ENCODE measurements at regions not wholly inside any gene's neighbourhood (a gene's known extent, or its start where the extent isn't known, plus 50 kb on each side); places are given as distances from the start of the nearest gene placed in this dataset.
"Not testable (repeated sequence)": the region's sequence is repeated elsewhere in the genome, so short reads cannot be mapped to it uniquely, and the experiment has no call there.

DNA sequence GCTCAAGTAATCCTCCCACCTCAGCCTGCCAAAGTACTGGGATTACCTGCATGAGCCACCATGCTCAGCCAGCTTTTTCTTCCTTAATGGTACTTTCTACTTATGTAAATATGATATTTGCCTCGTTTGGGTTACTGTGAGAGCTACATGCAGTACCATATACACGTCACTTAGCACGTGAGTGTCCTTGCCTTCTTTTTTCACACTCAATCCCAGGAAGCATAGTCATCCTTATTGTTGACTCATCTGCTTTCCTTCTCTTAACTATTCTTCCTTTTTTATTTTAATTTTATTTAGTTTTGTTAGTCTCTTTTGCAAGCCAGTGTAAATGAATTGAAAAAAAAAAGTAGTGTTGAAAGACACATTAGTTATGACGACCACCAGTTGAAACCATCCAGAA, 205.9 kb downstream of the HIPK3 start:
- no peak for DNase-seq (ENCODE audit: low spot score)

DNA sequence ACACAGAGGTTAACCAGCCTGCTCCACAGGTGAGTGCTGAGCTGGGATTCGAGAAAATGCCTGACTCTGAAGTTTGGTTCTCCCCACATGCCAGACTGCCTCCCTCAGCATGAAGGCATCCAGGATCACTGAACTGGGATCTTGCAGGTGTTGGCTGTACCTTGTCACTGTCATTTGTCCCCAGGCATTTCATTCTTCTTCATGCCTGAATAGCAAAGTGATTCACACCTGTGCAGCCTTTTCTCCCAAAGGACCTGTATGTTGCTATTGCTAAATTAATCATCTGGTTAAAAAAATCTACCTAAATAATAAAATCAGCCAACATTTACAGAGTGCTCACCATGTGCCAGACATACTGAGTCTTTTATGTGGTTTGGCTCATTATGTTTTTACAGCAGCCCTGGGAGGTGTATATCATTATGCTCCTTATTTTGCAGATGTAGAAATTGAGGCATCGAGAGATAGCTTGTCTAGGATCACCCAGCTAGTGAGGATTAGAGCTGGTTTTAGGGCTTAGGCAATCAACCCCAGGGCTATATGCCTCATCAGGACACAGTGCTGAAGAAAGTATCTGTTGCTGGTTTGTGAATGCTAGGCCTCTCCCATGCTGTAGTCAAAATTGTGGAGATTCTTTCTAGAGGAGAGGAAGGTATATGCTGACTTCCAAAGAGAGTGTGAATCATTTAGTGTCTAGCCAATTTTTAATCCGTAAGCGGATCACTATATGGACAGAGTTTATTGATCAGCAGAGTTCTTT, 204.4 kb downstream of the HIPK3 start:
- DNase-seq (ENCODE audit: low spot score): no peak

DNA sequence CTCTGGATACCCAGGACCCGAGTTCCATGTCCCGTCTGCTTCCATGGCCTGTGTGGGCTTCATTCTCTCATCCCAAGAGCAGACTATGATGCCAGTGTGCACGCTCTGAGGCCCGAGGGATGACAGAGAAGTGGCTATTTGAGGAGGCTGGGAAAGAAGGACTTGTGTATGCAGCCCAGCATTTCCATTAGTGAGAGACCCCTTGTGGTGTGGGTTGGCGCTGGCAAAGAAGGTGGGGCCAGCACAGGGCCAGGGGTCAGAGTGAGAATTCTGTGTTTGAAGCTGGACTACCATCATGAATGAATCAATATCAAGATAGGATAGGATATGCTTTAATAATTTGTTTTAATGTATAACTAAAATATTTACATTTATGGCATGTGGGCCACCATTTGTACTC, 200.8 kb downstream of the HIPK3 start:
- no peak for DNase-seq (ENCODE audit: low spot score)

DNA sequence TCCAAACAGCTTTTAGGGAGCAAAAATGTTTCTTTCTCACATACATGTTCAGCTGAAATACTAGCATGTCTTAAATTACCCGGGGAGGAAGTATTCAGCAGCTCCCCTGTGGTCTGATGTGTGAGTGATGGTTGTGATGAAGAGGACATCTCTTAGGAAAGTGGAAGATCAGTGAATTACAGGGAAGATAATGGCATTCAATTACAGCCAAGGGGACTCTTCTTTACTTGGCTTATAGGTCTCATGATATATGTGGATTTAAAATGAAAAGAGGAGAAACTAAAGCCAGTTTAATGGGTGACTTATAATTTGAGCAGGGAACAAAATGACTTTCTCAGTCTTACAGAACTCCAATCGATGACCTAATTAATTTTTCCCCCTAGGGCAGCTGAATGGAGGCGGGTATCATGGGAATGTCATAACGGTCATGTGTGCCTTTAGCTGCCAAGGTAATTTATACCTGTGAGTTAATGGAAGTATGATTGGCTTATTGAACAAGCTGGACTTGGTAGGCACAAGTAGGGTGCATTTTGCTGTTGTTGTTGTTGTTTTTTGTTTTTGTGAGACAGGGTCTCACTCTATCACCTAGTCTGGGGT, 198.8 kb downstream of the HIPK3 start:
- DNase-seq (ENCODE audit: low spot score): no peak

DNA sequence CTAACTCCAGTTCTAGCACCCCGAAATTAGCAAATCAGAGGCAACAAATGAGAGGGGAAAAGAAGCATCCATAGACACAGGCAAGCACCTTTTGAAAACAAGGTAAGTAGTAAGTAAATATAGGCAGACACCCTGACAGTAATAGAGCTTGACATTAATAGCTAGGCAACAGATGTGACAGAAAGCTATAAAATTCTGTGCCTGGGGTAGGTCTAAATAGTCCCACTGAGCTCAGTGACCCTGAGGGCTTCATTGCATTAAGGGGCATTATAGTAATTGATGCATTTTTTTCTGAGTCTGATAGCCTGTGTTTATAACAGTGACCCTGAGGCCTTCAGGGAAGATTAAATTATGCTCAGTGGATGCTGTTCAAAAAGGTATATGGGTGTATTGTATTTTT, 197.1 kb downstream of the HIPK3 start:
- no peak for DNase-seq (ENCODE audit: low spot score)

DNA sequence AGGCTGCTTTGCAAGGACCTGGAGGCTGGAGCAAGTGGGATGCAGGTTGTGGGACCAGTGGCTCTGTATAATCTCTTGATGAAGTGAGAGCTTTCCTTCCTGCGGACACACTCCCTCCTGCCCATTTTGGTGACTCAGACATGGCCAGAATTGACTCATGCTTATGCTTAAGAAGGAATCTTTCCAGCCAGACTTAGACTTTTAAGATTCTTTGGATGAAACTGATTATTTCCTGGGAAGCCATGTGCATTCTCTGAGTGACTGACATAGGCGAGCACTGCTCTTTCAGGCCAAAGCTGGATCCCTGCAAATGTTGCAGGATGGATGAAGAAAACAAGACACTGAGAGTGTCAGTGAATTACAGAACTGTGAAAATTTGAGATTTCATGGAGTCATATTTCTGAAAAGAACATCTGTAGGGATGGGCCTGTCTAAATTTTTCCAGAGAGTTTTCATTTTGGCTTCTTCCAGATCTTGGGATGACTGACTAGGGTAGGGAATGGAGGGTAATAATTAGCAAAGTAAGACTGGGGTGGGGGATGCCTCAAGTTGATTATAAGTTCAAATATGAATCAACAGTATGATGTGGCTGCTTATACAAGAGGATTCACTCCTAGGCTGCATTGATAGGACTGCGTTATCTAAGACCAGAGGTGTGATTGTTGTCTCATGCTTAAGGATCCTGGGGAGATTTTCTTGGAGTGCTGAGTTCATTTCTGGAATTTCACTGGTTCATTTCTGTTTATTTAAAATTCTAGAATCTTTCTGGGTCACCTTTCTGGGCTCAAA, 195.8 kb downstream of the HIPK3 start:
- DNase-seq (ENCODE audit: low spot score): no peak

DNA sequence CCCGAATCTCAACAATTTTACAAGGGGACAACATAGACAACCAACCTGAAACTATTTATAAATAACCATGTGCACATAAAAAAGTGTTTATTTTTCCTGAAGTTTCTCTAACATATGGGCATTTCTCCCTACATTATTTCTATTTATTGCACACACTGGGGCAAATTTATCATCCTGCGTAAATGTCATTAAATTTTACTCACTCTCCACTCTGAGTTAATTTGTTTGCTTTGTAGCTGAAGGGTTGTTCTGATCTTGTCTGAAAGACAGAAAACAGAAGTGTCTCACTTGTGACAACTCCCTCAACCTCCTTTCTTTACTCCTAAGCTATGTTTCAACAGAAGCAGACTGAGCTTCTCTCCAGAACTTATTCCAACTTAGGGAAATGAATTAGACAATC, 194.2 kb downstream of the HIPK3 start:
- no peak for DNase-seq (ENCODE audit: low spot score)

DNA sequence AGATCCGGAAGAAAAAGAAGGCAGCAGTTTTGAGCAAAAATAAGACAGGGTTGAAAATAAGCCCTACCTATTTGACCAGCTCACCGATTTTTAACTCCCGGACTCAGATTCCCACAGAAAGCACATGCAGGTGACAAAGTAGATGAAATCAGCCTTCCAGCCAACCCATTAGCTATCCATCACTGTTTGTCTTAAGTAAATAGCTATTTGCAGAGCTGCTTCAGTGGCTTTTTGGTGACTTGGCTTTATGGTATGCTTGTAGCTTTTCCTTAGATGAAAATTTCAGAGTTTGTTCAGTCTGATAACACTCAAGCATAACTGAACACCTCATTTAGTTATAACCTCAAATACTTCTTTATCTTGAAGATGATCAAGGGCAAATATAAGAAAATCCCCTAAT, 192.6 kb downstream of the HIPK3 start:
- DNase-seq (ENCODE audit: low spot score): no peak

DNA sequence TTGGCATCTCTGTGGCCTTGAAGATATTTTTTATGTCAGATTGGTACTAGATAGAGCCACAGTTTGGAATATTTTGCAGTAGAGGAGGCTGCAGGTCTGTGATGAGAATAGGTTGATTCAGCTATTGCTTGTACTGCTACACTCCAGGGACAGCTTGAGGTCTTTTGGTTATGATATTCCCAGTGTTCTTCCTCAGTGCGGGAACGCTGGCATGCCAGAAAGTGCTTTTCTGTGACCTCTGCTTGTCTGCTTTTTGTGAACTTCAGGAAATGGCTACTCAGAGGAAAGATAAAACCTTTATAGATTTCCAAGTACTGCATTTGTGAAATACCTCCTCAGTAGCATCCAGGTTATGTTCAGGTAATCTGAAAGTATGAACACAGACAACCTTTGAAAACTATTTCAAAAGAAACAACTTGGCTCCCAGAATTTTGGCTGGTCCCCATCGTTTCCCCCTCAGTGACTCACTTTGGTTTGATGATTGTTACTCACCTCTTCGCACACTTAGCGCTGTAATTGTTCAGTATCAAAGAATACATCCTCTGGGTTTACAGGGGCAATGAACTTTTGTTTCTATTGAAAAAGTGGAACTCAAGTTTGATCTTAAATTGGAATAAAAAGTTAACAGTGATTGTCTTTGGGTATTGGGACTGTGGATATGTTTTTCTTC, 191.4 kb downstream of the HIPK3 start:
- no peak for DNase-seq (ENCODE audit: low spot score)

DNA sequence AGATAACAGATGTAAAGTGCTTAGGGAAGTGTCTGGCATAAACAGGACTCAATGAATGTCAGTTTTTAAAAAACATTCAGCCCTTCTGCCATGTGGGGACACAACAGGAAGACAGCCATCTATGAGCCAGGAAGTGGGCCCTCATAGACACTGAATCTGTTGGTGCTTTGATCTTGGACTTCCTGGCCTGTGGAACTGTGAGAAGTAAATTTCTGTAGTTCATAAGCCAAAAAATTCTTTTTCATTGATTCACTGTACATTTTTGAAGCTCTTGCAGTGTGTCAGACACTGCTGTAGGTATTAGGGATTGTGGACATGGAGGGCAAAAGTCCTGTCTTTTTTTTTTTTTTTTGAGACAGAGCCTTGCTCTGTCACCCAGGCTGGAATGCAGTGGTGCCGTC, 188.6 kb downstream of the HIPK3 start:
- DNase-seq (ENCODE audit: low spot score): no peak

DNA sequence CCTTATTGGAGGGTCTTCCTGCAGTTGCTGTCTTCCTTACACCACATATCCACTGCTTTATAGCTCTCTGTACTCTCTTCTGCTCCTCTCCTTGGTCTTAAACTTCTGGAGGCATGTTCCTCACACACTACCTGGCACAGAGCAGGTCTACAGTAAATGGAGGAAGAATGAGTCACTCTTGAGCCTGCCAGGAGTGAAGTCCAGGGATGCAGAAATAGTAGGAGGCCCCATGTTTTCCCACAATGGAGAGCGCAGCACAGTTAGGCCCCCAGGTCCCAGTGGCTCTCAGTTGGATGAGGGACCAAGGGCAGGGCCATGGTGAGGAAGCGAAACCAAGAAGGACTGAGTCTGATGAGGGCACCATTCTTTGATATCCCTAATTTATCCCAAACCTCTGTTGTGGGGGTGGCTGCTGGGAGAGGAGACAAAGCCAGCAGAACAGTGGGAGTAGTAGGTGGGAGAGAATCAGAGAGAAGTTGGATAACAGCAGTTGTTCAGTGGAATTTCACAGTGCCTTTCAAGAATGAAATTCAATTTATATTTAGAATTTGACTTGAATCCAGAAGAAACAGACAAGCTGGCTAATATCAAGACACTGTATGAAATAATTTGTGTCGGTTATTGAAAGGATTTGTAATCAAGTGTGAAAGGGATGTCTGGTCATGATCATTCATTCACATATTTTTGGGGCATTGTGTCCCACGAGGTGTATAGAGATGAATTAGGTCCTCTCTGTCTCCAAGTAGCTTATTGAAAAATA, 187.8 kb downstream of the HIPK3 start:
- no peak for DNase-seq (ENCODE audit: low spot score)

DNA sequence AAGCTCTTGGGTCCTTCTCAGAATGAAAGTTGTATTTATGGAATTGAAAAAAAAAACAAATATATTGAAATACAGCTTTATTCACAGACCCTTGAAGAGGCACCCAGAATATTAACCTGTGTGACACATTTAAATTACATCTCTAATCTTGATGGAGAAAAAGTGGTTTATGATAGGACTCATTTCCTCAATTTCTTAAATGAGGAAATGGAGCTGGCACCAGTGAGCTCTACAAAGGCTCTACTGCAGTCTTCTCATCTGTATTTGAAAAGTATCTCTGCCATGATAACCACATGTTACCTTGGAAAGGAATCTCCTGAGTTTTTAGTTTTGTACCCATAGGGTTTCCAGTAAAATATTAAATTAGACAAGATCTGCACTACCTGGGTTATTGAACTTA, 186.5 kb downstream of the HIPK3 start:
- no peak for DNase-seq (ENCODE audit: low spot score)

DNA sequence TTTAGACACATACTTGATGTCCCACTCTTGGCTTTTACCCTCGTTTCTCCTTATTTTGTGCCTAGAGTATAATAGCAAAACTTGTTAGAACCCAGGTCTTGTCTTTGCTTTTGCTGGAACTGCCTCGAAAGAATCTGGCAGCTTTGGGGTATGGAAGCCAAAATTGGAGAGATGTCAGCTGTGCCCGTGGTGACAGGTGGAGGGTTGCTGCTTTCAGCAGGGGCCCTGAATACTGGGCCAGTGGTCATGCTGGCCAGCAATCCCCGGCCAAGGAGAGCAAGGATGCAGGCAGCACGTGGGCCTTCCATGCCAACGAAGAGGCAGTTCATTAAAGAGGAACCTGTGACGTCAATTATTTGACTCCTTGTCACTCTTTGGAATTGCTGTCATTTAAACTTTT, 181.1 kb downstream of the HIPK3 start:
- no peak for DNase-seq (ENCODE audit: low spot score)

DNA sequence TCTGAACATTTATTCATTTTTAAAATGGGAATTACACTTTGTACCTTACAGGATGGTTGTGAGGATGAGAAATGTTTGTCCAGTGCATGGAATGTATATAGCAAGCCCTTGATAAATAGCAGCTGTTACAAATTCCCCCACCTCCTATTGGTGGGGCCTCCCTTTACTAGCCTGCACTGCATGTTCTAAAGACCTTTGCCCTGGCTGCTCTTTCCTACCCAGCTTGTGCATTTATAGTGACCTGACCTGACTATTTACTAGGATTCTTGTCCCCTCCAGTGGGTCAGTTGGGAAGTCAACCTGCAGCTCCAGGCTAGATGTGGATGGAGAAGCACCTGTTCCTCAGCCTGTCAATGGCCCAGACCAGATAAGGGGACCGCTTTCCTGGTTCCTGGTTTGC, 180.3 kb downstream of the HIPK3 start:
- no peak for DNase-seq (ENCODE audit: low spot score)

DNA sequence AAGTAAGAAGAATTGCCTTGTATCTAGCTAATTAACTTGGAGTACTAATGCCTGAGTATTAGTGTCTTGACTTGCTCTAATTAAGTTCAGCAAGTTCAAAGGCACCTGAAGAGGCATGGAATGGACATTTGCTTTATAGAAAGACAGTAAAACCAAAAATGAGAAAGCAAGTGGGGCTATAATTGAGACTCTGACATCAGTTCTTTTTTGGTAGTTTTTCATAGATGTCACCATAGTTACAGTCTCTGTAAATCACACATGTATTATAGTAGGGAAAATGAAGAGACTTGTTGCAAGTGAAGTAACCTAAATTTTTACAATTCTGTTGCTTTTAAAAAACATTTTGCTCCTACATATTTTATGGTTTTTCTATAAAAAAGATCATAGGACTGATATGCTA, 178.0 kb downstream of the HIPK3 start:
- no peak for DNase-seq (ENCODE audit: low spot score)

DNA sequence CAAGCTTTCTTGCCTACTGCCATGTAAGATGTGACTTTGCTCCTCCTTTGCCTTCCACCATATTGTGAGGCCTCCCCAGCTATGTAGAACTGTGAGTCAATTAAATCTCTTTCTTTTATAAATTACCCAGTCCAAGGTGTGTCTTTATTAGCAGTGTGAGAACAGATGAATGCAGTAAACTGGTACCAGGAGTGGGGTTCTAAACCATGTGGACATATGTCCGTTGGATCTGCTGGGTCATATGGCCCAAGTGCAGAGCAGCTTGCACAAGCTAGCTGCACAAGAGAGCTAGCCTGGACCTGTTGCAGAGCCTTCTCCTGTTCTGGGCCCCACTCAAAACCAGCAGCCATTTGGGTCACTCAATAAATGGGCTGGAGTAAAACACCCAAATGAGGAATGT, 177.1 kb downstream of the HIPK3 start:
- DNase-seq (ENCODE audit: low spot score): no peak

DNA sequence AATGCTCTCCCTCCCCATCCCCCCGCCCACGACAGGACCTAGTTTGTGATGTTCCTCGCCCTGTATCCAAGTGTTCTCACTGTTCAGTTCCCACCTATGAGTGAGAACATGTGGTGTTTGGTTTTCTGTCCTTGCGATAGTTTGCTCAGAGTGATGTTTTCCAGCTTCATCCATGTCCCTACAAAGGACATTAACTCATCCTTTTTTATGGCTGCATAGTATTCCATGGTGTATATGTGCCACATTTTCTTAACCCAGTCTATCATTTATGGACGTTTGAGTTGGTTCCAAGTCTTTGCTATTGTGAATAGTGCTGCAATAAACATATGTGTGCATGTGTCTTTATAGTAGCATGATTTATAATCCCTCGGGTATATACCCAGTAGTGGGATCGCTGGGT, 171.3 kb downstream of the HIPK3 start:
- DNase-seq (ENCODE audit: low spot score): not testable (repeated sequence)

DNA sequence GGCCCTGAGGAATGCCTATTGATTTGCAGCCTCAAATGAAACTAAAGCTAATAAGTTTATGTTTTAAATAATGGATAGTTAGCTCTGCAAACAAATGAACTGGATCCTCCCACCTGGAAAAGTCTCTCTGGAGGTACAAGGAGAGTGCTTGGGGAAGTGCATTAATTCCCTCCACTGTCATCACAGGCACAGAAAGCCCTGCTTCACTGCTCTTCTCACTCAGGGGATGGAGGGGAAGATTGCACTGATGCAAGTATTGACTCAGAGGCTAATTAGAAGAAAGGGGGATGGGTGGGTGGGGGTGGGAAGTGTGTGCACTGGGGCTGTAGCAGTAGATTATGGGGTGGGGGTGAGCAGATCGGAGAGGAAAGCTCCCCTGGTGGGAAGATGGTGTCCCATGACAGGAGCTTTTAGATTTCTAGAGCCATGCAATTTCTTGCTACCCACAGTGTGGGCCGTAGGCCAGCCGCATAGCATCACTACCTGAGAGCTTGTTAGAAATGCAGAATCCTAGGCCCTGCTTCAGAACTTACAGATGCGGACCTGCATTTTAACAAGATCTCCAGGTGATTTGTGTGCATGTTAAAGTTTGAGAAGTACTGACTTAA, 163.9 kb downstream of the HIPK3 start:
- no peak for DNase-seq (ENCODE audit: low spot score)

DNA sequence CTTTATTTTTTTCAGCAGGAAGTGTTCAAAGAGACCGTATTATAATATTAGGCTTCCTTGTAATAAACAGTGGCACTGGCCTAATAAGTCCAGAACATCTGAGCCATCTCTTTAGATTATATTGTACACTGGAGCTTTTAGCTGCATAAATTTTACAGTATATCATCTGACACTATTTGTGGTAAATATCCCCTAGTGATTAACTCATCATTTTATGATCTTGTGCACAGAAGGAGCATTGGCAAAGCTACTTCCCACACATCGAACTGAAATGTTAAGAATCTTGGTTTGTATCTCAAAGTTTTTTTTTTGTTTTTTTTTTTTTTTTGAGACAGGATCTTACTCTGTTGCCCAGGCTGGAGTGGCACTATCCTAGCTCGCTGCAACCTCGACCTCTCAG, 162.7 kb downstream of the HIPK3 start:
- no peak for DNase-seq (ENCODE audit: low spot score)

DNA sequence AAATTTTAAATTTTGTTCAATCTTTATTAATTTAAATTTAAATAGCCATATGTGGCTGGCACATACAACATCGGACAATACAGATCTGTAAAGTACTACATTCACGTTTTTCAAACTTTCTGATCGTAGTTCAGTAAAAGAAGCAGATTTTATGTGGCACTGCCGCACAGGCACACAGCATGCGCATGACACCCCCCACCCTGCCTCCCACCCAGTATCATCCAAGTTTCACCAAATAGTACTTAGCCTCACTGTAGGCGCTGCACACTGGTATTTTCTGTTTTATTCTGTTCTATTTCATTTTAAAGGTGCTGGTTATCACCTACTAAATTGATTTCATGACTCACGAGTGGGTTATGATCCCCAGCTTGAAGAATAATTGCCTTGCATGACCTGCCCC, 159.9 kb downstream of the HIPK3 start:
- DNase-seq (ENCODE audit: low spot score): no peak

DNA sequence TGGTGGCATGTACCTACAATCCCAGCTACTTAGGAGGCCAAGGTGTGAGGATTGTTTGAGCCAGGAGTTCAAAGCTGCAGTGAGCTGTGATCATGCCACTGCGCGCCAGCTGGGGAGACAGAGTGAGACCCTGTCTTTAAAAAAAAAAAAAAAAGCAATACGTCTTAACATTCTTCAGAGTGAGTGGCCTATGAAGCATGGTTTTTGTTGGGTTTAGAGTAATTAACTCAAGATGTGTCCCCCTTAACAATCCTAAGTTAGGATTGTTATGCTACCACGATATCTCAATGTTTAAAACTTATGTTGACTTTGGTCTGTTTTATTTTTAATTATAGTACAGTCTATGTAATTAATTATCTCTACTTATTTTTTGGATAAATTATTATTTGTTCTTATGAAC, 156.1 kb downstream of the HIPK3 start:
- DNase-seq (ENCODE audit: low spot score): no peak

DNA sequence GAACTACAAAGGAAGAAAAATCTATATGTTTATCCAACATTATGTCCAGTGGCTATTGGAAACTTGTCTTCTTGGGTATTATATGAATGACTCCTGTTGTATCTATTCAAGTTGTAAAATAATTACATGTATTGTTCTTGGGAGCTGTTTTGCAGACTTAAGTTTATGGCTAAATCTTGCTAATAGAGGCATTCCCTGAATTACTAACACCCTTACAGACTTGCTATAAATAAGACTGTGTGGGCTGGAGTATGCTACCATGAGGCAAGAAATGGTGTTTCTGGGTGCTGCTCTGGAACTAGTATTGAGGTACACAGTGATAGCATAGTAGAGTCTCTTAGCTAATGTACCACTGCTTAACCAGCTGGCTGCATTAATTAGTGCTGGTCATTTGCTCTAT, 155.1 kb downstream of the HIPK3 start:
- DNase-seq (ENCODE audit: low spot score): no peak

Measured in germinal center (tissue), 1 donor.